NCI-H1436 treated with DMSO at 0.1 percent for 48 hours (cell line): ENCODE measurements at regions not wholly inside any gene's neighbourhood (a gene's known extent, or its start where the extent isn't known, plus 50 kb on each side); places are given as distances from the start of the nearest gene placed in this dataset.
"Not testable (repeated sequence)": the region's sequence is repeated elsewhere in the genome, so short reads cannot be mapped to it uniquely, and the experiment has no call there.

ENCODE experiments used
- DNase-seq: peaks from one replicate; lab custom pipeline; 2025; lab: John Stamatoyannopoulos, UW

DNA sequence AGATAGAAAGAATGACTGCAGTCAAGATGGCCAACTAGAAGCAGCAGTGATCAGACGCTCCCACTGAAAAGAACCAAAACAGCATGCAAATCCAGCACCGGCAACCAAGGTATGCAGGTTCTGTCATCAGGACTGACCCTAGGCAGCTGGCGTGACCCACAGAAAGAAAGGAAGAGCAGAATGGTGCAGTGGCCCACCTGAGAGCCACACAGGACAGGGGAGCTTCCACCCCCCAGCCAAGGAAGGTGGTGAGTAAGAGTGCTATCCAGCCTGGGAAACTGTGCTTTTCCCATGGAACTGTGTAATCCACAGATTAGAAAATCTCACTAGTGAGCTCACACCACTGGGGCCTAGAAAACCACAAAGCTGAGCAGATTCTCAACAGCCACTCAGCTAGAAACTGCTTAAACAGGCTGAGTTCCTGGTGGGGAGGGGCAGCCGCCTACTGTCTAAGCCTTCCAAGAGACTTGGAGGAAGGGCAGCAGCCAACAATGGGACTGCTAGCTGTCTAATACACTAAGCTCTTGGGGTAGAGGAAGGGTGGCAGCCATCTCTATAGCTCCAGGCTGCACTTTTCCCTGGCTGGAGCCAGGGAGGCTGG, 127.9 kb downstream of the EVA1A start:
- DNase-seq: no peak

DNA sequence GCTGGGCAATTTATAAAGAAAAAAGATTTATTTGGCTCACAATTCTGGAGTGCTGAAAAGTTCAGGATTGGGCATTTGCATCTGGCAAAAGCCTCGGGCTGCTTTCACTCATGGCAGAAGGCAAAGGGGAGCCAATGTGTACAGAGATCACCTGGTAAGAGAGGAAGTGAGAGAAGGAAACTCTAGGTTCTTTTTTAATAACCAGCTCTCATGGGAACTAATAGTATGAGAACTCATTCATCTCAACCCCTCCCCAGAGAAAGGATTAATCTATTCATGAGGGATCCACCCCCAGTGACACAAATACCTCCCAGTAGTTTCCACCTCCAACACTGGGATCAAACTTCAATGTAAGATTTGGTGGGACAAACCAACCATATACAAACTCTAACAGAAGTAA, 129.0 kb downstream of the EVA1A start:
- no peak for DNase-seq

GRCh38 chr2:75431276-75431675, 129.5 kb downstream of the EVA1A start:
- DNase-seq: no peak

DNA sequence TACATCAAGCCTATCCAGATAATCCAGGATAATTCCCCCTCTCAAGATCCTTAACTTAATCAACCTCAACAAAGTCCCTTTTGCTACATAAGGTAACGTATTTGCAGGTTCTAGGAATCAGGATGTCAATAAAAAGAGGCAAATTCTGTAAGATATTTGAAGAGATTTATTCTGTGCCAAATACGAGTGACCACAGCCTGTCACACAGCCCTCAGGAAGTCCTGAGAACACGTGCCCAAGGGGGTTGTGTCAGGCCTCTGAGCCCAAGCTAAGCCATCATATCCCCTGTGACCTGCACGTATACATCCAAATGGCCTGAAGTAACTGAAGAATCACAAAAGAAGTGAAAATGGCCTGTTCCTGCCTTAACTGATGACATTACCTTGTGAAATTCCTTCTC, 130.3 kb downstream of the EVA1A start:
- DNase-seq: not testable (repeated sequence)

GRCh38 chr2:75428646-75429443, 131.9 kb downstream of the EVA1A start:
- no peak for DNase-seq

- no peak for DNase-seq
Measured at GRCh38 chr2:75428060-75428459, 132.7 kb downstream of the EVA1A start.

DNA sequence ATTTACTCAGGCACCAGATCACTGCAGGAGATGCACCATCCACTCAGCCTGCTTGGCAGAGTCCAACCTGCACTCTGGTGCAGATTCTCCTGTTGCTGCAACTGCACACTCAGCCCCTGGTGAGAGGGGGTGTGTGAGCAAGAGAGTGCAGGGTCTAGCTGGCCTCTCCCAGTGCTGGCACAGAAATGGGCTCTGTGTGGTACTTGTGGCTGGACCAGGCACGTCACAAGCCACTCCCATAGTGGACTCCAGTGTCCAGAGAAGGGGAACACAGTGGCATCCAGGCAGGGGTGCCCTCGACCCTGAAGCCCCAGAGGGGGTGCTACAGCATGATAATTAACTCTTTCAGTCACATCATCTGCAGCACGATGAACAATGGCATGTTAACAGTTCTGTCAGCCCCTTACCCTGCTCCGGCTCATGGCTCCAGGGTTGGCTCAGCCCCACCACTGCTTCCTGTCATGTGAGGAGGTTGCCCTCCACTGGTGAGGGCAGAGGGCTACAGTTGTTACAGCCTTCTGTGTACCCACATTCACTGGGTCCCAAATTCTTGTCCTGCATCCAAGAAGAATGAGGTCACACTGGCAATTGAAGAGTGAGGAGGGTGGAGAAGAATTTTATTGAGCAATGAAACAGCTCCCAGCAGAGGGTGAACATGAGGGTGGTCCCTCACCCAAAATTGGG, 135.7 kb downstream of the EVA1A start:
- no peak for DNase-seq

- DNase-seq: no peak
Measured at GRCh38 chr2:75421986-75422385, 138.8 kb downstream of the EVA1A start.

- no peak for DNase-seq
Measured at GRCh38 chr2:75416420-75417342, 144.1 kb downstream of the EVA1A start.

DNA sequence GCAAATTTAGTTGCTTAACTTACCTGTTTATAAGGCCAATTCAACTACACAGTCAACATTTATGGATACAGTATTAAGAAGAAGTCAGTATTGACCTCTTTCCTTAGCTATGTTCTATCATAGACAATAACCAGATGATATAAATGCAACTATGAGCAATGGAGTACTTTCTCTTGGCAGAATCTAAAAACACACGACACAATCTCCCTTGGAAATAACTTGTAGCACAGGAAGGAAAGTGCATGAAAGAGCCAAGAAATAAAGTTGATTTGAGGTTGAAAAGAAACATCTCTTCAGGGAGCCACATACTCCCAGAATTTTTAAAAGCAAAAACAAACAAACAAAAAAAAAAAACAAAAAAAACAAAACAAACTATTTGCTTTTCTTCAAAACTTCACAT, 145.0 kb downstream of the EVA1A start:
- no peak for DNase-seq

GRCh38 chr2:75415111-75415626, 145.6 kb downstream of the EVA1A start:
- no peak for DNase-seq

- no peak for DNase-seq
Measured at GRCh38 chr2:75411574-75411973, 149.2 kb downstream of the EVA1A start.

DNA sequence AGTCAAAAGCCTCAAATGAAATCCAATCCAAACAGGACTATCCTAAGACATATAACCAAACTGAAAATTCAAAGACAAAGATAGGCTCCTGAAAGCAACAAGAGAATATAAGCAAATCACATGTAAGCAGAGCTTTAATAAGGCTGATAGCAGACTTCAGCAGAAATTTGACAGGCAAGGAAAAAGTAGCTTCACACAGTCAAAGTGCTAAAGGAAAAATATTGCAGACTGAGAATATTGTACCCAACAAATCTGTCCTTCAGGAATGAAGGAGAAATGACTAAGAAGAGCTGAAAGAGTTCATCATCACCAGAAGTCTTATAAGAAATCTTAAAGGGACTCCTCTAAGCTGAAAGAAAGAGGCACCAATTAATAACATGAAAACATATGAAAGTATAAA, 150.0 kb downstream of the EVA1A start:
- DNase-seq: no peak

GRCh38 chr2:75408771-75409170, 152.0 kb downstream of the EVA1A start:
- DNase-seq: no peak

DNA sequence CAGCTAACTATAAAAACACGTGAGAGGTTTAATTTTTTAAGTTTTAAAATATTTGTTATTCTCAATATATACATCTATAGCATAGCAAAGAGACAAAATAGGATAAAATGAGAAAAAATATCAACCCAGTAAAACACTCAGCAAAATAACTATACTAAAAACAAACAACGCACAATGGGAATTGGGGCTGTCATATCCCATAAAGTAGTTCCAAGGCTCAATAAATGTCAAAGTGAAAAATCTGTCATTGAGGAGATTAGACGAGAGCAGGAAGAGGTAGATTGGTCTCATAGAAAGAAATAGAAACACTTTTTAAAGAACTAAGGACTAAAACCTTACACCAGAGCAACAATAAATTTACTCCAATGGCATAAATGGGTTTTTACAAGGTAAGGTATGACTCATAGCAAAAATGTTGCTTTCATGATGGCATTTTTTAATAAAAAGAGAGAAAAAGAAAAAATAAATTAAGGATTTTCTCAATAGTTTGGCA, 153.7 kb downstream of the EVA1A start:
- no peak for DNase-seq

GRCh38 chr2:75406131-75406581, 154.6 kb downstream of the EVA1A start:
- DNase-seq: no peak

GRCh38 chr2:75405000-75405399, 155.7 kb downstream of the EVA1A start:
- DNase-seq: no peak

GRCh38 chr2:75403991-75404428, 156.7 kb downstream of the EVA1A start:
- DNase-seq: peak; percentile 11

DNA sequence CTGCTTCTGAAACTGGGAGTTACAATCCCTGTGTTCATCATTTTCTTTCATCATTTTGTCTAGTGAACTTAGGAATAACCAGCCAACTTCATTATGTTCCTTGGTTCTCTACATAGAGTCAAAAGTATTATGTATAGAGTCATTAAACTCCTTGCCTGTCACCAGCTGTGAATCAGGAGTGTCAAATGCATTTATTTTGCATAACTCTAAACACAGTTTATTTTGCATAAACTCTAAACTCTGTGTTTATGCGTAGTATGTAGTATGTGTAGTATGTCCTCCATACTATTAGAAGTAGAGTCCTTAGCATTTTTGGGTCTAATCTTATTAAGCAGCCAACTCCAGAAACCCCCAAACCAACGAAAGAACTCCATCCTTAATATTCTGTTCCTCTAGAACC, 164.4 kb downstream of the EVA1A start:
- no peak for DNase-seq

GRCh38 chr2:75394764-75395163, 166.0 kb downstream of the EVA1A start:
- DNase-seq: not testable (repeated sequence)

DNA sequence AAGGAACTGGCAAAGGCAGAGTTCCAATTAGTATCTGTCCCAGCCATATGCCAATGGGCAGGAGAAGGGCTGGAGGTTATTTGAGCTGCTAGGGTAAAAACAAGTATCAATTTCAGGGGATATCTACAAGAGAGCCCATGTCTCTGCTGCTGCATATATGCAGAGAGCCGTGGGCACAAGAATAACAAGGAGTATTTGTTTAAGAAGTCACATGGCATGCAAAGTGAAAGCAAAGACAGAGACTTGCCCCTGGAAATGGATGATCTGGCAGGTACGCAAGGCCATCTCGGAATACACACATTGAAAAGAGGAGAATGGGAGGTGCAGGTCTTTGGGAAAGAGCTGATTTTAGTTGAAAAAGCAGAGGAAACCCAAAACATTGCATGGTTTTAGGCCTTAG, 170.6 kb downstream of the EVA1A start:
- DNase-seq: no peak

DNA sequence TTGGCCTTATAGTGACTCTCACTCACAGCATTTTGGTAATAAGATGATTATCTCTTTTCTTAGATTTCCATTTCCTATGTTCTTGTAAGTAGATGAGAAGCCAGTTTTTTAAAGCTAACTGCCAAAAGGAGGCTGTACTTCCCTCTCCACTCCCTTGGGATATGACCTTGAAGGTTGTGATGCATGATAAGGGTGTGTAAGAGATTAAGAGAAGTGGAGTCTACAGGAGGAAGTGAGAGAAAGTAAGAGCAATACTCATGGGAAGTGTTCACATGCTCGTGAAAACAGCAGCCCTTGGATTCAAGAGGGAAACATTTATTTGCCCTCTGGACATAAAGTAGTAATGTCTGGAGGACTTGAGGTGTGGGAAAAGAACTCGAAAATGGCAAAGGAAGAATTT, 171.5 kb downstream of the EVA1A start:
- DNase-seq: no peak
